ENCODE measurements at regions not wholly inside any gene's neighbourhood (a gene's known extent, or its start where the extent isn't known, plus 50 kb on each side); places are given as distances from the start of the nearest gene placed in this dataset.

GRCh38 chr11:128326791-128327190, 260.6 kb downstream of the ETS1 start:
- FAIRE-seq = no peak

- no peak for FAIRE-seq
These were observed 262.7 kb downstream of the ETS1 start for GRCh38 chr11:128324531-128325141.

GRCh38 chr11:128324051-128324481, 263.3 kb downstream of the ETS1 start:
- no peak for FAIRE-seq

GRCh38 chr11:128323381-128323780, 264.0 kb downstream of the ETS1 start:
- no peak for FAIRE-seq

GRCh38 chr11:128318856-128319474, 268.4 kb downstream of the ETS1 start:
- no peak for FAIRE-seq

GRCh38 chr11:128316541-128317227, 270.7 kb downstream of the ETS1 start:
- FAIRE-seq = no peak

- no peak for FAIRE-seq
These were observed 271.4 kb downstream of the ETS1 start for GRCh38 chr11:128315933-128316332.

- FAIRE-seq = no peak
These were observed 273.4 kb downstream of the ETS1 start for GRCh38 chr11:128313931-128314330.

GRCh38 chr11:128311742-128312719, 275.3 kb downstream of the ETS1 start:
- FAIRE-seq = no peak

- no peak for FAIRE-seq
These were observed 276.5 kb downstream of the ETS1 start for GRCh38 chr11:128310676-128311445.

- FAIRE-seq = no peak
These were observed 277.4 kb downstream of the ETS1 start for GRCh38 chr11:128310005-128310404.

- no peak for FAIRE-seq
These were observed 278.6 kb downstream of the ETS1 start for GRCh38 chr11:128308794-128309193.

- FAIRE-seq = no peak
These were observed 281.8 kb downstream of the ETS1 start for GRCh38 chr11:128305588-128305987.

- no peak for FAIRE-seq
These were observed 282.5 kb downstream of the ETS1 start for GRCh38 chr11:128304666-128305485.

- FAIRE-seq = no peak
These were observed 283.2 kb downstream of the ETS1 start for GRCh38 chr11:128304116-128304515.

GRCh38 chr11:128303383-128303782, 284.0 kb downstream of the ETS1 start:
- FAIRE-seq = no peak

- peak; percentile 43 for FAIRE-seq
These were observed 284.8 kb downstream of the ETS1 start for GRCh38 chr11:128302425-128303186.

GRCh38 chr11:128301756-128302155, 285.6 kb downstream of the ETS1 start:
- no peak for FAIRE-seq

GRCh38 chr11:128300785-128301184, 286.6 kb downstream of the ETS1 start:
- peak; percentile 10 for FAIRE-seq

GRCh38 chr11:128299132-128299726, 288.1 kb downstream of the ETS1 start:
- no peak for FAIRE-seq
